GM20000 (cell line): ENCODE measurements at regions not wholly inside any gene's neighbourhood (a gene's known extent, or its start where the extent isn't known, plus 50 kb on each side); places are given as distances from the start of the nearest gene placed in this dataset.

Experiments
- DNase-seq: peaks from one replicate; pipeline ENCODE4 v3.0.0; 2012; ENCODE audit warnings: low spot score
- CTCF ChIP-seq: IDR thresholded peaks from 2 replicates; pipeline ENCODE4 v1.5.1; 2012; ENCODE audit warnings: mild to moderate bottlenecking, control low read depth; ENCODE audit errors: extremely low read depth, missing control alignments

- DNase-seq, result no peak
- no peak for TF ChIP-seq CTCF
Observed at GRCh38 chr1:219560856-219561255, 52.0 kb downstream of the ZC3H11B start.

- no peak for TF ChIP-seq CTCF
- DNase-seq, result no peak
Observed at GRCh38 chr1:219559899-219560298, 53.0 kb downstream of the ZC3H11B start.

- TF ChIP-seq CTCF, result no peak
- no peak for DNase-seq
Observed at GRCh38 chr1:219555806-219556205, 57.1 kb downstream of the ZC3H11B start.

- DNase-seq, result no peak
- no peak for TF ChIP-seq CTCF
Observed at GRCh38 chr1:219555031-219555692, 57.7 kb downstream of the ZC3H11B start.

- DNase-seq, result no peak
- TF ChIP-seq CTCF, result no peak
Observed at GRCh38 chr1:219553934-219554502, 58.9 kb downstream of the ZC3H11B start.

GRCh38 chr1:219550201-219550600, 62.7 kb downstream of the ZC3H11B start:
- no peak for DNase-seq
- no peak for TF ChIP-seq CTCF

- TF ChIP-seq CTCF, result no peak
- DNase-seq, result no peak
Observed at GRCh38 chr1:219549215-219549614, 63.7 kb downstream of the ZC3H11B start.
